WI38 (cell line): ENCODE measurements at regions not wholly inside any gene's neighbourhood (a gene's known extent, or its start where the extent isn't known, plus 50 kb on each side); places are given as distances from the start of the nearest gene placed in this dataset.

Experiments
- H3K4me3 ChIP-seq: 2 replicates; pipeline ENCODE4 v1.5.1; 2011; ENCODE audit warnings: low read depth, mild to moderate bottlenecking, control low read depth, low read length
- CTCF ChIP-seq: IDR thresholded peaks from 2 replicates; pipeline ENCODE4 v1.5.1; 2012; ENCODE audit warnings: low read depth, mild to moderate bottlenecking, control low read depth, low read length

GRCh38 chr21:15282665-15283064, 217.9 kb upstream of the NRIP1 start:
- no peak overlapping the region for H3K4me3 ChIP-seq
- TF ChIP-seq CTCF, result no peak

DNA sequence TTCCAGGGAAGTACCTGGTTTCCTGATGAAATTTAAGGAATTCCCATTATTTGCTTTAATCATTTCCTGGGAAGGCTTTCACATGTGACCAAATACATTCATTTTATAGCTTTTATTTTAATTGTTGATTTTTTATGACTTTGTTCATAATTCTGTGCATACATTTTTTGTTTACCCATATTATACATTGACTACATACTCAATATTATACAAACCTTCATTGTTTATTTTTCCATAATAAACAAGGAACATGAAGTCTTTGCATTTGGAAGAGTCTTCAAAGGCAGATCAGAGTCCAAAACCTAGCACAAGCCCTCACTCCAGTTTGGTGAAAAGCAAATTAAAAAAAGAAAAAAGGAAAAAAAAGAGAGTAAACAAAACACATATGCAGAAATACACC, 218.3 kb upstream of the NRIP1 start:
- no peak for TF ChIP-seq CTCF
- H3K4me3 ChIP-seq, result no peak overlapping the region

DNA sequence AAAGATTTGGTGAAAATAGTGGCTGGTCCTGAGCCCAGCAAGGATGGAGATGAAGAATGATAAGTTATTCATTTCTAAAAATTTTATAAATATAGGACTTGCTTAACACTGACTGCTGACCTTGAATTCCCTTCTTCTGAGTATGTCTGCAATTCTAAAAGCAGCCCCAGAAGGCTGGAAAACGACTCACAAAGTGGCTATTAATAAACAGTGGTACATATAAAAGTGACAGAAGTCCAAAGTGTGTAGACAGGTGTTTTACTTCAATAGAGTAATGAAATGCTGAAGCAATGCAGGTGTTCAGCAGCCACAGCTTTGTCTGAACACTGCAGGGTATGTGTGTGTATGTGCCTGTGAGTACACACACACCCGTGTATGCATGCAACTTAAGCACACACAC, 219.0 kb upstream of the NRIP1 start:
- no peak for TF ChIP-seq CTCF
- H3K4me3 ChIP-seq, result no peak overlapping the region

GRCh38 chr21:15285556-15285955, 220.8 kb upstream of the NRIP1 start:
- no peak overlapping the region for H3K4me3 ChIP-seq
- TF ChIP-seq CTCF, result no peak

GRCh38 chr21:15289246-15289645, 224.4 kb upstream of the NRIP1 start:
- no peak for TF ChIP-seq CTCF

GRCh38 chr21:15289896-15290841, 225.4 kb upstream of the NRIP1 start:
- TF ChIP-seq CTCF, result no peak
- H3K4me3 ChIP-seq, result no peak overlapping the region

More at GRCh38 chr21:15289246-15289645, 224.4 kb upstream of the NRIP1 start:
- no peak overlapping the region for H3K4me3 ChIP-seq

- no peak overlapping the region for H3K4me3 ChIP-seq
- no peak for TF ChIP-seq CTCF
These were observed 226.9 kb upstream of the NRIP1 start for GRCh38 chr21:15291621-15292266.
